ENCODE measurements at regions not wholly inside any gene's neighbourhood (a gene's known extent, or its start where the extent isn't known, plus 50 kb on each side); places are given as distances from the start of the nearest gene placed in this dataset.

- Mint-ChIP-seq H3K27ac (0 out of 2 replicates have a peak overlapping the region, but pooled peaks have one; percentile 63), H3K27me3 (ENCODE audit: insufficient read depth, low read depth, poor library complexity) (peaks cover 5% of the 10 kb centered on the region), H3K36me3 (ENCODE audit: low read depth) (peaks cover 14% of the 10 kb centered on the region), H3K9me3 (no peaks in the 10 kb centered on the region; the same call in 2 of the 3 replicates), H3K4me3 (peak overlapping the region; percentile 65; the same call in 2 of the 3 replicates), H3K4me1 (peaks cover 36% of the 10 kb centered on the region)
- peak overlapping the region; percentile 81; the same call in 1 of the 2 replicates for H3K27ac ChIP-seq (ENCODE audit: low read depth)
- H3F3A ChIP-seq (replicated peaks; ENCODE audit: low read depth) = 0 out of 2 replicates have a peak, but pooled peaks cover 2% of the 10 kb centered on the region
- H3K27me3 ChIP-seq (ENCODE audit: insufficient read depth) = no peaks in the 10 kb centered on the region
- no peak for ATAC-seq
- H4K20me1 ChIP-seq (replicated peaks; ENCODE audit: insufficient read depth) = peaks cover 20% of the 10 kb centered on the region
- peak overlapping the region; percentile 34; the same call in 1 of the 2 replicates for H3K4me2 ChIP-seq
- H3K79me2 ChIP-seq (replicated peaks; ENCODE audit: insufficient read depth) = peaks cover 5% of the 10 kb centered on the region
- no peak overlapping the region for H3K4me3 ChIP-seq
- H3K9me2 ChIP-seq (ENCODE audit: insufficient read depth) = no peaks in the 10 kb centered on the region
- H2AFZ ChIP-seq = no peak overlapping the region
- TF ChIP-seq POLR2AphosphoS5 (IDR thresholded peaks at IDR 0.05; ENCODE audit: low read depth) = no peak
- TF ChIP-seq NANOG (IDR thresholded peaks at IDR 0.05; ENCODE audit: borderline replicate concordance) = no peak
- TF ChIP-seq, protein P1, sequence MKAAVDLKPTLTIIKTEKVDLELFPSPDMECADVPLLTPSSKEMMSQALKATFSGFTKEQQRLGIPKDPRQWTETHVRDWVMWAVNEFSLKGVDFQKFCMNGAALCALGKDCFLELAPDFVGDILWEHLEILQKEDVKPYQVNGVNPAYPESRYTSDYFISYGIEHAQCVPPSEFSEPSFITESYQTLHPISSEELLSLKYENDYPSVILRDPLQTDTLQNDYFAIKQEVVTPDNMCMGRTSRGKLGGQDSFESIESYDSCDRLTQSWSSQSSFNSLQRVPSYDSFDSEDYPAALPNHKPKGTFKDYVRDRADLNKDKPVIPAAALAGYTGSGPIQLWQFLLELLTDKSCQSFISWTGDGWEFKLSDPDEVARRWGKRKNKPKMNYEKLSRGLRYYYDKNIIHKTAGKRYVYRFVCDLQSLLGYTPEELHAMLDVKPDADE (IDR thresholded peaks at IDR 0.05) = no peak
- no peak for TF ChIP-seq CTCF (conservative IDR thresholded peaks at IDR 0.05; ENCODE audit: low read depth in 2 of 2)
- TF ChIP-seq, protein P2, sequence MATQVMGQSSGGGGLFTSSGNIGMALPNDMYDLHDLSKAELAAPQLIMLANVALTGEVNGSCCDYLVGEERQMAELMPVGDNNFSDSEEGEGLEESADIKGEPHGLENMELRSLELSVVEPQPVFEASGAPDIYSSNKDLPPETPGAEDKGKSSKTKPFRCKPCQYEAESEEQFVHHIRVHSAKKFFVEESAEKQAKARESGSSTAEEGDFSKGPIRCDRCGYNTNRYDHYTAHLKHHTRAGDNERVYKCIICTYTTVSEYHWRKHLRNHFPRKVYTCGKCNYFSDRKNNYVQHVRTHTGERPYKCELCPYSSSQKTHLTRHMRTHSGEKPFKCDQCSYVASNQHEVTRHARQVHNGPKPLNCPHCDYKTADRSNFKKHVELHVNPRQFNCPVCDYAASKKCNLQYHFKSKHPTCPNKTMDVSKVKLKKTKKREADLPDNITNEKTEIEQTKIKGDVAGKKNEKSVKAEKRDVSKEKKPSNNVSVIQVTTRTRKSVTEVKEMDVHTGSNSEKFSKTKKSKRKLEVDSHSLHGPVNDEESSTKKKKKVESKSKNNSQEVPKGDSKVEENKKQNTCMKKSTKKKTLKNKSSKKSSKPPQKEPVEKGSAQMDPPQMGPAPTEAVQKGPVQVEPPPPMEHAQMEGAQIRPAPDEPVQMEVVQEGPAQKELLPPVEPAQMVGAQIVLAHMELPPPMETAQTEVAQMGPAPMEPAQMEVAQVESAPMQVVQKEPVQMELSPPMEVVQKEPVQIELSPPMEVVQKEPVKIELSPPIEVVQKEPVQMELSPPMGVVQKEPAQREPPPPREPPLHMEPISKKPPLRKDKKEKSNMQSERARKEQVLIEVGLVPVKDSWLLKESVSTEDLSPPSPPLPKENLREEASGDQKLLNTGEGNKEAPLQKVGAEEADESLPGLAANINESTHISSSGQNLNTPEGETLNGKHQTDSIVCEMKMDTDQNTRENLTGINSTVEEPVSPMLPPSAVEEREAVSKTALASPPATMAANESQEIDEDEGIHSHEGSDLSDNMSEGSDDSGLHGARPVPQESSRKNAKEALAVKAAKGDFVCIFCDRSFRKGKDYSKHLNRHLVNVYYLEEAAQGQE (IDR thresholded peaks at IDR 0.05; ENCODE audit: unreplicated experiment) = no peak
- no peak for TF ChIP-seq ZNF331 (CRISPR knock-in tag; IDR thresholded peaks at IDR 0.05; ENCODE audit: low read depth)
- no peak for TF ChIP-seq ZNF114 (CRISPR knock-in tag; IDR thresholded peaks at IDR 0.05)
- no peak for TF ChIP-seq STAT1 (IDR thresholded peaks at IDR 0.05; ENCODE audit: unreplicated experiment)
- no peak for TF ChIP-seq EZH2phosphoT487 (IDR thresholded peaks at IDR 0.05; ENCODE audit: unreplicated experiment)
- no peak for TF ChIP-seq CREB1 (CRISPR knock-in tag; IDR thresholded peaks at IDR 0.05; ENCODE audit: low read depth)
- no peak for TF ChIP-seq EZH2 (IDR thresholded peaks at IDR 0.05; ENCODE audit: low read depth, unreplicated experiment)
- TF ChIP-seq, protein P3, sequence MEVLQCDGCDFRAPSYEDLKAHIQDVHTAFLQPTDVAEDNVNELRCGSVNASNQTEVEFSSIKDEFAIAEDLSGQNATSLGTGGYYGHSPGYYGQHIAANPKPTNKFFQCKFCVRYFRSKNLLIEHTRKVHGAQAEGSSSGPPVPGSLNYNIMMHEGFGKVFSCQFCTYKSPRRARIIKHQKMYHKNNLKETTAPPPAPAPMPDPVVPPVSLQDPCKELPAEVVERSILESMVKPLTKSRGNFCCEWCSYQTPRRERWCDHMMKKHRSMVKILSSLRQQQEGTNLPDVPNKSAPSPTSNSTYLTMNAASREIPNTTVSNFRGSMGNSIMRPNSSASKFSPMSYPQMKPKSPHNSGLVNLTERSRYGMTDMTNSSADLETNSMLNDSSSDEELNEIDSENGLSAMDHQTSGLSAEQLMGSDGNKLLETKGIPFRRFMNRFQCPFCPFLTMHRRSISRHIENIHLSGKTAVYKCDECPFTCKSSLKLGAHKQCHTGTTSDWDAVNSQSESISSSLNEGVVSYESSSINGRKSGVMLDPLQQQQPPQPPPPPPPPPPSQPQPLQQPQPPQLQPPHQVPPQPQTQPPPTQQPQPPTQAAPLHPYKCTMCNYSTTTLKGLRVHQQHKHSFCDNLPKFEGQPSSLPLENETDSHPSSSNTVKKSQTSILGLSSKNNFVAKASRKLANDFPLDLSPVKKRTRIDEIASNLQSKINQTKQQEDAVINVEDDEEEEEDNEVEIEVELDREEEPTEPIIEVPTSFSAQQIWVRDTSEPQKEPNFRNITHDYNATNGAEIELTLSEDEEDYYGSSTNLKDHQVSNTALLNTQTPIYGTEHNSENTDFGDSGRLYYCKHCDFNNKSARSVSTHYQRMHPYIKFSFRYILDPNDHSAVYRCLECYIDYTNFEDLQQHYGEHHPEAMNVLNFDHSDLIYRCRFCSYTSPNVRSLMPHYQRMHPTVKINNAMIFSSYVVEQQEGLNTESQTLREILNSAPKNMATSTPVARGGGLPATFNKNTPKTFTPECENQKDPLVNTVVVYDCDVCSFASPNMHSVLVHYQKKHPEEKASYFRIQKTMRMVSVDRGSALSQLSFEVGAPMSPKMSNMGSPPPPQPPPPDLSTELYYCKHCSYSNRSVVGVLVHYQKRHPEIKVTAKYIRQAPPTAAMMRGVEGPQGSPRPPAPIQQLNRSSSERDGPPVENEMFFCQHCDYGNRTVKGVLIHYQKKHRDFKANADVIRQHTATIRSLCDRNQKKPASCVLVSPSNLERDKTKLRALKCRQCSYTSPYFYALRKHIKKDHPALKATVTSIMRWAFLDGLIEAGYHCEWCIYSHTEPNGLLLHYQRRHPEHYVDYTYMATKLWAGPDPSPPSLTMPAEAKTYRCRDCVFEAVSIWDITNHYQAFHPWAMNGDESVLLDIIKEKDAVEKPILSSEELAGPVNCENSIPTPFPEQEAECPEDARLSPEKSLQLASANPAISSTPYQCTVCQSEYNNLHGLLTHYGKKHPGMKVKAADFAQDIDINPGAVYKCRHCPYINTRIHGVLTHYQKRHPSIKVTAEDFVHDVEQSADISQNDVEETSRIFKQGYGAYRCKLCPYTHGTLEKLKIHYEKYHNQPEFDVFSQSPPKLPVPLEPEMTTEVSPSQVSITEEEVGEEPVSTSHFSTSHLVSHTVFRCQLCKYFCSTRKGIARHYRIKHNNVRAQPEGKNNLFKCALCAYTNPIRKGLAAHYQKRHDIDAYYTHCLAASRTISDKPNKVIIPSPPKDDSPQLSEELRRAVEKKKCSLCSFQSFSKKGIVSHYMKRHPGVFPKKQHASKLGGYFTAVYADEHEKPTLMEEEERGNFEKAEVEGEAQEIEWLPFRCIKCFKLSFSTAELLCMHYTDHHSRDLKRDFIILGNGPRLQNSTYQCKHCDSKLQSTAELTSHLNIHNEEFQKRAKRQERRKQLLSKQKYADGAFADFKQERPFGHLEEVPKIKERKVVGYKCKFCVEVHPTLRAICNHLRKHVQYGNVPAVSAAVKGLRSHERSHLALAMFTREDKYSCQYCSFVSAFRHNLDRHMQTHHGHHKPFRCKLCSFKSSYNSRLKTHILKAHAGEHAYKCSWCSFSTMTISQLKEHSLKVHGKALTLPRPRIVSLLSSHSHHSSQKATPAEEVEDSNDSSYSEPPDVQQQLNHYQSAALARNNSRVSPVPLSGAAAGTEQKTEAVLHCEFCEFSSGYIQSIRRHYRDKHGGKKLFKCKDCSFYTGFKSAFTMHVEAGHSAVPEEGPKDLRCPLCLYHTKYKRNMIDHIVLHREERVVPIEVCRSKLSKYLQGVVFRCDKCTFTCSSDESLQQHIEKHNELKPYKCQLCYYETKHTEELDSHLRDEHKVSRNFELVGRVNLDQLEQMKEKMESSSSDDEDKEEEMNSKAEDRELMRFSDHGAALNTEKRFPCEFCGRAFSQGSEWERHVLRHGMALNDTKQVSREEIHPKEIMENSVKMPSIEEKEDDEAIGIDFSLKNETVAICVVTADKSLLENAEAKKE (CRISPR knock-in tag; IDR thresholded peaks at IDR 0.05) = no peak
- TF ChIP-seq JUNB (IDR thresholded peaks at IDR 0.05; ENCODE audit: unreplicated experiment) = no peak
- DNase-seq (ENCODE audit: low spot score) = no peak
- peaks cover 8% of the 10 kb centered on the region; the same call in 1 of the 2 replicates for H3K4me1 ChIP-seq (ENCODE audit: insufficient read depth)
- H3K36me3 ChIP-seq (ENCODE audit: insufficient read depth) = no peaks in the 10 kb centered on the region
These were observed 337.9 kb downstream of the SHANK2 start for GRCh38 chr11:70914496-70914895.

Measured in GM23338 (cell line).